HCT116 (cell line): ENCODE measurements at regions not wholly inside any gene's neighbourhood (a gene's known extent, or its start where the extent isn't known, plus 50 kb on each side); places are given as distances from the start of the nearest gene placed in this dataset.

Experiments
- ATAC-seq: fragments of 200-7000 bp; cut with Tn5 transposase; 2 replicates; pipeline ENCODE4 v1.9.1; 2020; ENCODE audit warnings: mild to moderate bottlenecking, moderate library complexity
- BruUV-seq: library from RNA; stranded (reverse); fragments of 400-500 nt; replicated peaks from 2 replicates; lab custom pipeline; 2021; lab: Mats Ljungman, UMichigan
- CTCF ChIA-PET: fragments of 300-600 bp; sonication (Branson Sonifier 250); formaldehyde crosslinking; loops from one replicate; lab custom pipeline; 2021; ENCODE audit warnings: antibody characterized with exemption; lab: Charles Lee
- POLR2A ChIA-PET: fragments of 300-600, 350-600 bp; sonication (Branson Sonifier 250); formaldehyde crosslinking; loops from one replicate; lab custom pipeline; 2021; ENCODE audit warnings: antibody characterized with exemption; lab: Charles Lee
- RAD21 ChIA-PET, 2 experiments: fragments of 300-600 bp; sonication (Branson Sonifier 250); formaldehyde crosslinking; loops; one replicate each; lab custom pipeline; 2023; ENCODE audit warnings: low total read pairs in 2 of 2; ENCODE audit not compliant: uncharacterized antibody in 2 of 2, unreplicated experiment in 2 of 2, low non-redundant PET in 1 of 2; lab: Charles Lee
- DNase-seq: peaks from one replicate; pipeline ENCODE4 v3.0.0-alpha.2; 2010; ENCODE audit warnings: low read depth, low spot score
- H2AFZ ChIP-seq: fragments of 200-600 bp; shearing (Covaris generic), sonication (generic); 2 replicates; pipeline ENCODE4 v1.6.1; 2017; ENCODE audit warnings: low read depth, mixed run types, mixed read lengths, antibody characterized with exemption, low read length; ENCODE audit not compliant: poor library complexity, severe bottlenecking
- H3K27ac ChIP-seq: 2 replicates; pipeline ENCODE4 v1.5.1; 2012; ENCODE audit warnings: low read depth, low read length
- H3K27me3 ChIP-seq: fragments of 200-600 bp; sonication (generic); 2 replicates; pipeline ENCODE4 v1.6.1; 2016; ENCODE audit warnings: mixed run types, low read length, mixed read lengths; ENCODE audit not compliant: insufficient read depth
- H3K36me3 ChIP-seq, 2 experiments: fragments of 200-500 bp in 1 of 2; fragments of 200-600 bp in 1 of 2; sonication (Bioruptor generic) in 1 of 2; sonication (generic) in 1 of 2; 2 replicates each; pipeline versions ENCODE4 v1.5.1 to v1.6.1; 2014 to 2016; ENCODE audit warnings: low read length in 2 of 2, inconsistent platforms in 1 of 2, mixed read lengths in 1 of 2, mixed run types in 1 of 2; ENCODE audit not compliant: insufficient read depth in 2 of 2, control insufficient read depth in 1 of 2
- H3K4me1 ChIP-seq, 2 experiments: fragments of 200-600 bp in 1 of 2; sonication (generic) in 1 of 2; 2 replicates each; pipeline versions ENCODE4 v1.5.1 to v1.6.1; 2012 to 2017; ENCODE audit warnings: low read length in 2 of 2, inconsistent platforms in 1 of 2, mild to moderate bottlenecking in 1 of 2, mixed read lengths in 1 of 2, mixed run types in 1 of 2, moderate library complexity in 1 of 2; ENCODE audit not compliant: insufficient read depth in 2 of 2, control insufficient read depth in 1 of 2
- H3K4me2 ChIP-seq: fragments of 200-600 bp; sonication (generic); 2 replicates; pipeline ENCODE4 v1.6.1; 2017; ENCODE audit warnings: mixed run types, low read length, mixed read lengths
- H3K4me3 ChIP-seq, 2 experiments: fragments of 200-600 bp in 1 of 2; sonication (generic) in 1 of 2; replicated peaks in 1 of 2; 2 replicates each; pipeline ENCODE4 v1.5.1; 2011 to 2016; ENCODE audit warnings: low read length in 2 of 2, control low read depth in 1 of 2, low read depth in 1 of 2, mild to moderate bottlenecking in 1 of 2, mixed read lengths in 1 of 2, mixed run types in 1 of 2
- H3K79me2 ChIP-seq: fragments of 200-600 bp; sonication (generic); 2 replicates; pipeline ENCODE4 v1.6.1; 2017; ENCODE audit warnings: mild to moderate bottlenecking, mixed run types, low read length, moderate library complexity, mixed read lengths; ENCODE audit not compliant: insufficient read depth
- H3K9ac ChIP-seq: fragments of 200-600 bp; sonication (generic); 2 replicates; pipeline ENCODE4 v1.6.1; 2016; ENCODE audit warnings: low read length, mixed read lengths
- H3K9me2 ChIP-seq: fragments of 200-600 bp; sonication (generic), shearing (Covaris generic); 2 replicates; pipeline ENCODE4 v1.6.1; 2017; ENCODE audit warnings: mixed run types, mild to moderate bottlenecking, moderate library complexity; ENCODE audit not compliant: insufficient read depth
- H3K9me3 ChIP-seq, 2 experiments: fragments of 200-500 bp in 1 of 2; fragments of 200-600 bp in 1 of 2; sonication (Bioruptor generic) in 1 of 2; sonication (generic) in 1 of 2; 2 replicates each; pipeline ENCODE4 v1.6.1; 2014 to 2017; ENCODE audit warnings: low read length in 2 of 2, mixed read lengths in 2 of 2, inconsistent platforms in 1 of 2, low read depth in 1 of 2, mild to moderate bottlenecking in 1 of 2, mixed run types in 1 of 2, moderate library complexity in 1 of 2; ENCODE audit not compliant: control insufficient read depth in 1 of 2, insufficient read depth in 1 of 2
- H4K20me1 ChIP-seq: fragments of 200-600 bp; sonication (generic), shearing (Covaris generic); 2 replicates; pipeline ENCODE4 v1.6.1; 2017; ENCODE audit warnings: mixed run types, mild to moderate bottlenecking, moderate library complexity; ENCODE audit not compliant: insufficient read depth
- CBX3 ChIP-seq: IDR thresholded peaks from 2 replicates; pipeline ENCODE4 v1.6.1; 2012; ENCODE audit warnings: low read depth
- CEBPB ChIP-seq: IDR thresholded peaks from 2 replicates; pipeline ENCODE4 v1.6.1; 2012; ENCODE audit warnings: low read depth
- EZH2 ChIP-seq: fragments of 200-600 bp; sonication (generic); IDR thresholded peaks from 2 replicates; pipeline ENCODE4 v1.6.1; 2017; ENCODE audit warnings: antibody characterized with exemption, mixed run types
- FOSL1 ChIP-seq: IDR thresholded peaks from 2 replicates; pipeline ENCODE4 v1.6.1; 2012; ENCODE audit warnings: low read depth
- POLR2AphosphoS5 ChIP-seq: IDR thresholded peaks from 2 replicates; pipeline ENCODE4 v1.6.1; 2011; ENCODE audit warnings: mild to moderate bottlenecking, low read depth, low read length, moderate library complexity
- SIN3A ChIP-seq: IDR thresholded peaks from 2 replicates; pipeline ENCODE4 v1.6.1; 2012; ENCODE audit warnings: low read depth
- TCF7L2 ChIP-seq: IDR thresholded peaks from 2 replicates; pipeline ENCODE4 v1.7.0; 2011; ENCODE audit warnings: borderline replicate concordance, inconsistent platforms; ENCODE audit not compliant: insufficient read depth, insufficient read length; ENCODE audit errors: extremely low read depth
- ZFX ChIP-seq: fragments of 450-650 bp; IDR thresholded peaks from 2 replicates; pipeline ENCODE4 v1.6.1; 2017
- ZNF274 ChIP-seq: fragments of 200-500 bp; sonication (Bioruptor generic); IDR thresholded peaks from 2 replicates; pipeline ENCODE4 v1.6.1; 2014; ENCODE audit warnings: mild to moderate bottlenecking, low read depth, low read length, inconsistent platforms
- intact Hi-C: fragments of 100-400 bp; cut with micrococcal nuclease; formaldehyde crosslinking; loops from 2 replicates; pipeline ENCODE4 v1.10.0; 2022
- TF ChIP-seq, protein P1 (sequence below): IDR thresholded peaks from 2 replicates; pipeline ENCODE4 v1.6.1; 2012
- TF ChIP-seq, protein P2 (sequence below): IDR thresholded peaks from 2 replicates; pipeline ENCODE4 v1.6.1; 2012; ENCODE audit warnings: low read depth
- TF ChIP-seq, protein P3 (sequence below): IDR thresholded peaks from 2 replicates; pipeline ENCODE4 v1.6.1; 2011; ENCODE audit warnings: mild to moderate bottlenecking, low read length, moderate library complexity; ENCODE audit not compliant: insufficient replicate concordance; ENCODE audit errors: extremely low read depth

DNA sequence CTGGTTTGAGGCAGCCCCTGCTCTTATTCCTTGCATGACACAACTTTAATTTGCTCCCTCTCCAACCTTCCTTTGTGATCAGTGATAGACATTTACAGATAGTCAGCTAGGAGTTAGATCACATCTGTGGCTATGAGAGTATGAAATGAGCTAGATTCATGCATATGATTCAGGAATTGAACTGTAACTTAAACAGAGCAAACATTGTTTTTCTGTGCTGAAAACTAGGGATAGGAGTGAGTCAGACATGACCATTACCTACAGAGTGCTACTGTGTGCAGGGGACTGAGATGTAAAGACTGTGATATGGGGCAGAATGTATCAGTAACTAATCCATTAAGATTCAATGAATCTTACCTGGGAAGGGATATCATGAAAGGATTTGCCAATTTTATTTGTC is 279.4 kb upstream of the SPTLC3 start:
- intact Hi-C loops: no loop called here
- Histone ChIP-seq H3K9me3 (peaks cover 16 to 23% of the 10 kb centered on the region in 2 experiments; a peak in 2 of 4 replicates), H4K20me1 (no peaks in the 10 kb centered on the region), H3K27ac (no peak overlapping the region), H3K36me3 (no peaks in the 10 kb centered on the region), H3K4me3 (no peak overlapping the region), H2AFZ (no peak overlapping the region), H3K4me1 (no peaks in the 10 kb centered on the region), H3K9ac (no peak overlapping the region), H3K79me2 (no peaks in the 10 kb centered on the region), H3K27me3 (no peaks in the 10 kb centered on the region), H3K4me2 (no peak overlapping the region), H3K9me2 (no peaks in the 10 kb centered on the region)
- CTCF ChIA-PET: no interaction called here
- no TSS peak for BruUV-seq
- RAD21 ChIA-PET: no interaction called here
- POLR2A ChIA-PET: no interaction called here
- no peak for TF ChIP-seq FOSL1
- TF ChIP-seq, protein P1, sequence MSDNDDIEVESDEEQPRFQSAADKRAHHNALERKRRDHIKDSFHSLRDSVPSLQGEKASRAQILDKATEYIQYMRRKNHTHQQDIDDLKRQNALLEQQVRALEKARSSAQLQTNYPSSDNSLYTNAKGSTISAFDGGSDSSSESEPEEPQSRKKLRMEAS: no peak
- TF ChIP-seq TCF7L2: no peak
- TF ChIP-seq EZH2: no peak
- TF ChIP-seq CEBPB: no peak
- TF ChIP-seq, protein P2, sequence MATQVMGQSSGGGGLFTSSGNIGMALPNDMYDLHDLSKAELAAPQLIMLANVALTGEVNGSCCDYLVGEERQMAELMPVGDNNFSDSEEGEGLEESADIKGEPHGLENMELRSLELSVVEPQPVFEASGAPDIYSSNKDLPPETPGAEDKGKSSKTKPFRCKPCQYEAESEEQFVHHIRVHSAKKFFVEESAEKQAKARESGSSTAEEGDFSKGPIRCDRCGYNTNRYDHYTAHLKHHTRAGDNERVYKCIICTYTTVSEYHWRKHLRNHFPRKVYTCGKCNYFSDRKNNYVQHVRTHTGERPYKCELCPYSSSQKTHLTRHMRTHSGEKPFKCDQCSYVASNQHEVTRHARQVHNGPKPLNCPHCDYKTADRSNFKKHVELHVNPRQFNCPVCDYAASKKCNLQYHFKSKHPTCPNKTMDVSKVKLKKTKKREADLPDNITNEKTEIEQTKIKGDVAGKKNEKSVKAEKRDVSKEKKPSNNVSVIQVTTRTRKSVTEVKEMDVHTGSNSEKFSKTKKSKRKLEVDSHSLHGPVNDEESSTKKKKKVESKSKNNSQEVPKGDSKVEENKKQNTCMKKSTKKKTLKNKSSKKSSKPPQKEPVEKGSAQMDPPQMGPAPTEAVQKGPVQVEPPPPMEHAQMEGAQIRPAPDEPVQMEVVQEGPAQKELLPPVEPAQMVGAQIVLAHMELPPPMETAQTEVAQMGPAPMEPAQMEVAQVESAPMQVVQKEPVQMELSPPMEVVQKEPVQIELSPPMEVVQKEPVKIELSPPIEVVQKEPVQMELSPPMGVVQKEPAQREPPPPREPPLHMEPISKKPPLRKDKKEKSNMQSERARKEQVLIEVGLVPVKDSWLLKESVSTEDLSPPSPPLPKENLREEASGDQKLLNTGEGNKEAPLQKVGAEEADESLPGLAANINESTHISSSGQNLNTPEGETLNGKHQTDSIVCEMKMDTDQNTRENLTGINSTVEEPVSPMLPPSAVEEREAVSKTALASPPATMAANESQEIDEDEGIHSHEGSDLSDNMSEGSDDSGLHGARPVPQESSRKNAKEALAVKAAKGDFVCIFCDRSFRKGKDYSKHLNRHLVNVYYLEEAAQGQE: no peak
- no peak for TF ChIP-seq ZNF274
- no peak for TF ChIP-seq SIN3A
- TF ChIP-seq, protein P3, sequence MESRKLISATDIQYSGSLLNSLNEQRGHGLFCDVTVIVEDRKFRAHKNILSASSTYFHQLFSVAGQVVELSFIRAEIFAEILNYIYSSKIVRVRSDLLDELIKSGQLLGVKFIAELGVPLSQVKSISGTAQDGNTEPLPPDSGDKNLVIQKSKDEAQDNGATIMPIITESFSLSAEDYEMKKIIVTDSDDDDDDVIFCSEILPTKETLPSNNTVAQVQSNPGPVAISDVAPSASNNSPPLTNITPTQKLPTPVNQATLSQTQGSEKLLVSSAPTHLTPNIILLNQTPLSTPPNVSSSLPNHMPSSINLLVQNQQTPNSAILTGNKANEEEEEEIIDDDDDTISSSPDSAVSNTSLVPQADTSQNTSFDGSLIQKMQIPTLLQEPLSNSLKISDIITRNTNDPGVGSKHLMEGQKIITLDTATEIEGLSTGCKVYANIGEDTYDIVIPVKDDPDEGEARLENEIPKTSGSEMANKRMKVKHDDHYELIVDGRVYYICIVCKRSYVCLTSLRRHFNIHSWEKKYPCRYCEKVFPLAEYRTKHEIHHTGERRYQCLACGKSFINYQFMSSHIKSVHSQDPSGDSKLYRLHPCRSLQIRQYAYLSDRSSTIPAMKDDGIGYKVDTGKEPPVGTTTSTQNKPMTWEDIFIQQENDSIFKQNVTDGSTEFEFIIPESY: no peak
- TF ChIP-seq POLR2AphosphoS5: no peak
- no peak for TF ChIP-seq CBX3
- TF ChIP-seq ZFX: no peak
- no peak for DNase-seq
- ATAC-seq: no peak
